ENCODE measurements at regions not wholly inside any gene's neighbourhood (a gene's known extent, or its start where the extent isn't known, plus 50 kb on each side); places are given as distances from the start of the nearest gene placed in this dataset.

- H3K27ac ChIP-seq (ENCODE audit: extremely low read depth, low read depth, low read length): no peak overlapping the region
- CTCF ChIA-PET (ENCODE audit: low intra/inter-chr PET ratio): no interaction called here
- no TSS peak for BruUV-seq (replicated peaks)
These were observed 53.6 kb upstream of the ANTXRL start for GRCh38 chr10:46233181-46233580.

GRCh38 chr10:46234026-46234425 is 52.8 kb upstream of the ANTXRL start:
- Histone ChIP-seq H2AFZ (ENCODE audit: low read depth, low read length) (no peak overlapping the region), H3K36me3 (ENCODE audit: control insufficient read depth, insufficient read depth, low read length) (no peaks in the 10 kb centered on the region), H3K9me3 (replicated peaks; ENCODE audit: control insufficient read depth, insufficient read depth, low read depth, low read length) (no peaks in the 10 kb centered on the region), H3K9ac (ENCODE audit: insufficient read depth in 1 of 2, low read depth in 2 of 2, low read length in 2 of 2) (no peak overlapping the region), H3K27me3 (ENCODE audit: control insufficient read depth in 2 of 2, insufficient read depth in 2 of 2, low read length in 2 of 2) (peaks cover 0 to 32% of the 10 kb centered on the region in 2 experiments; a peak in 3 of 5 replicates), H3K4me1 (replicated peaks in 1 of 2; ENCODE audit: control insufficient read depth in 2 of 2, insufficient read depth in 2 of 2, low read length in 2 of 2) (no peaks in the 10 kb centered on the region), H3K4me2 (ENCODE audit: insufficient read depth, low read length) (no peak overlapping the region), H3K79me2 (ENCODE audit: control insufficient read depth, insufficient read depth, low read length) (no peaks in the 10 kb centered on the region), H3K9me1 (ENCODE audit: control insufficient read depth, insufficient read depth, low read length) (no peaks in the 10 kb centered on the region), H3K4me3 (no peak overlapping the region), H4K20me1 (replicated peaks; ENCODE audit: control insufficient read depth, insufficient read depth, low read length) (no peaks in the 10 kb centered on the region; the same call in 1 of the 2 replicates), H3K27ac (ENCODE audit: extremely low read depth, low read depth, low read length) (no peak overlapping the region)
- intact Hi-C loops (cut with micrococcal nuclease): no loop called here
- in situ Hi-C loops (cut with MboI): loop anchor here (25.0 kb wide), 1 partner anchor 997 kb away; no protein-coding TSS in a partner anchor
- no peak for DNase-seq (ENCODE audit: extremely low read depth in 1 of 4, low spot score in 3 of 4)
- ChIA-PET CTCF (ENCODE audit: low intra/inter-chr PET ratio) (no interaction called here), POLR2A (interaction anchor here (0.6 kb wide), 1 partner anchor 17 kb away, joined by 4 read pairs; no protein-coding TSS in a partner anchor)
- no TSS peak for BruUV-seq (replicated peaks)
- no peak for FAIRE-seq
- no peak for ATAC-seq
- no peak for TF ChIP-seq THRA (IDR thresholded peaks at IDR 0.05)
- no peak for TF ChIP-seq HINFP (tag; conservative IDR thresholded peaks at IDR 0.05; ENCODE audit: low read depth)
- TF ChIP-seq ZNF354B (CRISPR knock-in tag; IDR thresholded peaks at IDR 0.05): no peak
- TF ChIP-seq PRMT5 (CRISPR knock-in tag; IDR thresholded peaks at IDR 0.05): no peak
- TF ChIP-seq PHF21A (IDR thresholded peaks at IDR 0.05; ENCODE audit: borderline replicate concordance, low read depth): no peak
- WGBS (ENCODE audit: insufficient coverage, low coverage, missing lambda C conversion rate): 0% methylated on average over 3 of the region's 3 CpGs

More at GRCh38 chr10:46233181-46233580, 53.6 kb upstream of the ANTXRL start:
- 6% methylated on average over 3 of the region's 3 CpGs for WGBS (ENCODE audit: insufficient coverage, low coverage, missing lambda C conversion rate)
- Histone ChIP-seq H3K36me3 (ENCODE audit: control insufficient read depth, insufficient read depth, low read length) (no peaks in the 10 kb centered on the region), H3K79me2 (ENCODE audit: control insufficient read depth, insufficient read depth, low read length) (no peaks in the 10 kb centered on the region), H3K9ac (ENCODE audit: insufficient read depth in 1 of 2, low read depth in 2 of 2, low read length in 2 of 2) (no peak overlapping the region), H3K27me3 (ENCODE audit: control insufficient read depth in 2 of 2, insufficient read depth in 2 of 2, low read length in 2 of 2) (peaks cover 0 to 32% of the 10 kb centered on the region in 2 experiments; a peak in 3 of 5 replicates), H3K4me3 (no peak overlapping the region), H3K9me1 (ENCODE audit: control insufficient read depth, insufficient read depth, low read length) (no peaks in the 10 kb centered on the region), H4K20me1 (replicated peaks; ENCODE audit: control insufficient read depth, insufficient read depth, low read length) (no peaks in the 10 kb centered on the region; the same call in 1 of the 2 replicates), H3K4me2 (ENCODE audit: insufficient read depth, low read length) (no peak overlapping the region), H3K9me3 (replicated peaks; ENCODE audit: control insufficient read depth, insufficient read depth, low read depth, low read length) (no peaks in the 10 kb centered on the region), H3K4me1 (replicated peaks in 1 of 2; ENCODE audit: control insufficient read depth in 2 of 2, insufficient read depth in 2 of 2, low read length in 2 of 2) (peaks cover 0 to 2% of the 10 kb centered on the region in 2 experiments; a peak in 2 of 5 replicates), H2AFZ (ENCODE audit: low read depth, low read length) (no peak overlapping the region)
- no peak for FAIRE-seq
- ATAC-seq: no peak
- TF ChIP-seq GATA2 (CRISPR knock-in tag; IDR thresholded peaks at IDR 0.05): no peak
- TF ChIP-seq, protein P1, sequence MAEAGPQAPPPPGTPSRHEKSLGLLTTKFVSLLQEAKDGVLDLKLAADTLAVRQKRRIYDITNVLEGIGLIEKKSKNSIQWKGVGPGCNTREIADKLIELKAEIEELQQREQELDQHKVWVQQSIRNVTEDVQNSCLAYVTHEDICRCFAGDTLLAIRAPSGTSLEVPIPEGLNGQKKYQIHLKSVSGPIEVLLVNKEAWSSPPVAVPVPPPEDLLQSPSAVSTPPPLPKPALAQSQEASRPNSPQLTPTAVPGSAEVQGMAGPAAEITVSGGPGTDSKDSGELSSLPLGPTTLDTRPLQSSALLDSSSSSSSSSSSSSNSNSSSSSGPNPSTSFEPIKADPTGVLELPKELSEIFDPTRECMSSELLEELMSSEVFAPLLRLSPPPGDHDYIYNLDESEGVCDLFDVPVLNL (CRISPR knock-in tag; IDR thresholded peaks at IDR 0.05; ENCODE audit: low read depth): no peak
- DNase-seq (ENCODE audit: extremely low read depth in 1 of 4, low spot score in 3 of 4): no peak
- in situ Hi-C loops (cut with MboI) (loop anchor here (25.0 kb wide), 1 partner anchor 996 kb away; no protein-coding TSS in a partner anchor), intact Hi-C loops (cut with micrococcal nuclease) (no loop called here)
- POLR2A ChIA-PET: no interaction called here

Data from K562 (cell line).